ENCODE measurements at regions not wholly inside any gene's neighbourhood (a gene's known extent, or its start where the extent isn't known, plus 50 kb on each side); places are given as distances from the start of the nearest gene placed in this dataset.
"Not testable (repeated sequence)": the region's sequence is repeated elsewhere in the genome, so short reads cannot be mapped to it uniquely, and the experiment has no call there.

GRCh38 chr3:76310667-76311066 is 525.3 kb upstream of the ZNF717 start:
- intact Hi-C loops (cut with DNase I) = no loop called here
- no peak for DNase-seq
- no peaks in the 10 kb centered on the region for H3K36me3 ChIP-seq
- no peak for ATAC-seq
- peaks cover 0 to 4% (median 0%) of the 10 kb centered on the region in 12 donors for H3K9me3 ChIP-seq
- WGBS, 4 donors = 70 to 81% (median 77%) methylated on average over 7 of the region's 7 CpGs
- H3K4me3 ChIP-seq = no peak overlapping the region
- no peaks in the 10 kb centered on the region for H3K27me3 ChIP-seq
- H3K4me1 ChIP-seq = no peaks in the 10 kb centered on the region
- no peak overlapping the region for H3K27ac ChIP-seq
- no peak for TF ChIP-seq CTCF (IDR thresholded peaks at IDR 0.05)
- no peak for TF ChIP-seq POLR2A (IDR thresholded peaks at IDR 0.05)

DNA sequence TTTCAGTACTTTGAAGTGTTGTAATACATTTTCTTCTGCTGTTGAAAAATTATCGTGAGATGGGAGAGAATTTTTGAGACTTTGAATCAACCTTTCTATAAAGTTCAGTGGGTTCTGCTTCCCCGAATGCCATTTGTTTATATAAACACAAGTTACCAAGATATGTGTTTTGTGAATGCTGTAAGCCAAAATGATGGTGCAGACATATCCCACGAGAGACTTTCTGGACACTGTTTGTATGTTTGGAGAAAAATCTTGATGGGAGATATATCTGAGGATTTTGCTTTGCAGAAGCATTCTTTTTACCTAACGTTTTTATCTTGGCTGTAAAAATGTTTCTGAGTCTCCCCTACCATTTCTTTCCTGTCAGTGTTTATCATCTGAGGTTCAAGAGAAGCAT is 526.6 kb upstream of the ZNF717 start:
- TF ChIP-seq POLR2A (IDR thresholded peaks at IDR 0.05) = no peak
- TF ChIP-seq CTCF (IDR thresholded peaks at IDR 0.05) = no peak
- 43 to 59% (median 46%) methylated on average over 4 of the region's 4 CpGs for WGBS, 4 donors
- Histone ChIP-seq H3K27me3 (no peaks in the 10 kb centered on the region), H3K36me3 (no peaks in the 10 kb centered on the region), H3K27ac (no peak overlapping the region), H3K9me3 (peaks cover 0 to 9% (median 0%) of the 10 kb centered on the region in 12 donors), H3K4me3 (no peak overlapping the region), H3K4me1 (no peaks in the 10 kb centered on the region)
- ATAC-seq (no peak), DNase-seq (no peak)
- intact Hi-C loops (cut with DNase I) = no loop called here

DNA sequence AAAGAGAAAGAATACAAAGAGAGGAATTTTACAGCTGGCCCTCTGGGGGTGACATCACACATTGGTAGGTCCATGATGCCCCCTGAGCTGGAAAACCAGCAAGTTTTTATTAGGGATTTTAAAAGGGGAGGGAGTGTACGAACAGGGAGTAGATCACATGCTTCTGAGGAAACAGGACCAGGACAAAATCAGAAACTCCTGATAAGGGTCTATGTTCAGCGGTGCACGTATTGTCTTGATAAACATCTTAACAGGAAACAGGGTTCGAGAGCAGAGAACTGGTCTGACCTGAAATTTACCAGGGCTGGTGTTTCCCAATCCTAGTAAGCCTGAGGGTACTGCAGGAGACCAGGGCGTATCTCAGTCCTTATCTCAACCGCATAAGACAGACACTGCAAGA is 530.6 kb upstream of the ZNF717 start:
- H3K4me3 ChIP-seq; H3K36me3 ChIP-seq; H3K27me3 ChIP-seq; ATAC-seq; intact Hi-C loops (cut with DNase I); H3K4me1 ChIP-seq; H3K9me3 ChIP-seq; DNase-seq; H3K27ac ChIP-seq: not testable (repeated sequence)
- WGBS, 4 donors = 72 to 78% (median 75%) methylated on average over 6 of the region's 6 CpGs

DNA sequence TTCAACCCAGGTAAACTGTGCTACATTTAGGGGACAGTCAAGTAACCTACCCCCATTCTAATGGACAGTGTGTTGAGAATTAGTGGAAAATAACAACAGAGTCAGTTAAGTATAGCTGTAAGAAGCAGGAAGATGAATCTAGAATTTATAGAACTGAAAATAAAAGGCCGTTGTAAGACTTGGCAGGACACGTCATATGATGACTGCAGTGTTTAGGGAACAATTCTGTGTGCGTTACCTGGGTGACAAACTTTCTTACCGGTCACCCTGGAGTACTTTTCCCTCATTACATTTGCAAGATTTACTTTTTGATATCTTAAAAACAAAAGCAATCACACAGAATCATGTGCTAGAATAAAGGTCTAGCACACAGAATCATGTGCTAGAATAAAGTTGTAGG is 536.3 kb upstream of the ZNF717 start:
- ATAC-seq = no peak
- TF ChIP-seq CTCF (IDR thresholded peaks at IDR 0.05) = no peak
- no peak for TF ChIP-seq POLR2A (IDR thresholded peaks at IDR 0.05)
- Histone ChIP-seq H3K36me3 (no peaks in the 10 kb centered on the region), H3K4me3 (no peak overlapping the region), H3K4me1 (no peaks in the 10 kb centered on the region), H3K27ac (no peak overlapping the region), H3K9me3 (peaks cover 0 to under 1% (median 0%) of the 10 kb centered on the region in 12 donors), H3K27me3 (no peaks in the 10 kb centered on the region)
- intact Hi-C loops (cut with DNase I) = no loop called here
- no peak for DNase-seq
- WGBS, 4 donors = 86 to 93% (median 88%) methylated on average over 4 of the region's 4 CpGs

GRCh38 chr3:76324101-76324500 is 538.8 kb upstream of the ZNF717 start:
- H3K27me3 ChIP-seq = no peaks in the 10 kb centered on the region
- 60 to 70% (median 63%) methylated on average over 4 of the region's 4 CpGs for WGBS, 4 donors
- no peaks in the 10 kb centered on the region for H3K36me3 ChIP-seq
- no peaks in the 10 kb centered on the region for H3K4me1 ChIP-seq
- no peaks in the 10 kb centered on the region for H3K9me3 ChIP-seq
- intact Hi-C loops (cut with DNase I) = no loop called here
- no peak for TF ChIP-seq POLR2A (IDR thresholded peaks at IDR 0.05)
- TF ChIP-seq CTCF (IDR thresholded peaks at IDR 0.05) = no peak
- ATAC-seq = no peak
- no peak overlapping the region for H3K27ac ChIP-seq
- DNase-seq = no peak
- H3K4me3 ChIP-seq = no peak overlapping the region
